ENCODE measurements at regions not wholly inside any gene's neighbourhood (a gene's known extent, or its start where the extent isn't known, plus 50 kb on each side); places are given as distances from the start of the nearest gene placed in this dataset.

- Histone ChIP-seq H3K27ac (ENCODE audit: low read depth in 1 of 2, low read length in 2 of 2) (no peak overlapping the region), H3K27me3 (ENCODE audit: control insufficient read depth in 4 of 4, insufficient read depth in 4 of 4, low read length in 3 of 4) (no peaks in the 10 kb centered on the region), H3K4me1 (ENCODE audit: control insufficient read depth in 4 of 4, insufficient read depth in 4 of 4, low read length in 3 of 4) (peaks cover 4 to 31% (median 12%) of the 10 kb centered on the region in 4 donors), H3K4me3 (ENCODE audit: low read depth in 1 of 3, low read length in 3 of 3) (no peak overlapping the region), H3K9me3 (ENCODE audit: control insufficient read depth in 4 of 4, low read length in 3 of 4) (no peaks in the 10 kb centered on the region), H3K9ac (ENCODE audit: low read depth in 1 of 2, low read length in 2 of 2) (no peak overlapping the region), H3K36me3 (ENCODE audit: control insufficient read depth in 4 of 4, insufficient read depth in 3 of 4, low read depth in 1 of 4, low read length in 3 of 4) (no peaks in the 10 kb centered on the region)
- DNase-seq (ENCODE audit: low spot score) = no peak
- WGBS = 74% methylated on average over 4 of the region's 4 CpGs
- no peak for TF ChIP-seq CTCF (IDR thresholded peaks at IDR 0.05; ENCODE audit: low read depth, low read length, missing input control)
Measured at GRCh38 chr2:215683295-215683694, 247.4 kb upstream of the FN1 start.

GRCh38 chr2:215681799-215682596, 246.1 kb upstream of the FN1 start:
- no peaks in the 10 kb centered on the region for H3K36me3 ChIP-seq (ENCODE audit: control insufficient read depth in 4 of 4, insufficient read depth in 3 of 4, low read depth in 1 of 4, low read length in 3 of 4)
- no peak overlapping the region for H3K9ac ChIP-seq (ENCODE audit: low read depth in 1 of 2, low read length in 2 of 2)
- no peaks in the 10 kb centered on the region for H3K9me3 ChIP-seq (ENCODE audit: control insufficient read depth in 4 of 4, low read length in 3 of 4)
- peaks cover 4 to 37% (median 18%) of the 10 kb centered on the region in 4 donors for H3K4me1 ChIP-seq (ENCODE audit: control insufficient read depth in 4 of 4, insufficient read depth in 4 of 4, low read length in 3 of 4)
- WGBS = 44% methylated on average over 4 of the region's 4 CpGs
- no peaks in the 10 kb centered on the region for H3K27me3 ChIP-seq (ENCODE audit: control insufficient read depth in 4 of 4, insufficient read depth in 4 of 4, low read length in 3 of 4)
- H3K4me3 ChIP-seq (ENCODE audit: low read depth in 1 of 3, low read length in 3 of 3) = peak overlapping the region in 2 of 3 donors; percentile 22
- peak; percentile 11 to 25 for TF ChIP-seq HNF4A (conservative IDR thresholded peaks at IDR 0.05)
- peak in 1 of 2 donors; percentile 8 for TF ChIP-seq JUND (IDR thresholded peaks at IDR 0.05)
- peak in 1 of 2 donors; percentile 5 for TF ChIP-seq RXRA (IDR thresholded peaks at IDR 0.05)
- TF ChIP-seq ZBTB33 (IDR thresholded peaks at IDR 0.05) = no peak
- TF ChIP-seq EGR1 (IDR thresholded peaks at IDR 0.05; ENCODE audit: low read depth in 2 of 2) = no peak
- TF ChIP-seq FOXA2 (IDR thresholded peaks at IDR 0.05) = peak; percentile 26
- no peak for TF ChIP-seq CTCF (IDR thresholded peaks at IDR 0.05; ENCODE audit: low read depth, low read length, missing input control)
- no peak for TF ChIP-seq NR2F2 (IDR thresholded peaks at IDR 0.05)
- TF ChIP-seq HNF4G (IDR thresholded peaks at IDR 0.05) = no peak
- no peak for TF ChIP-seq FOXA1 (IDR thresholded peaks at IDR 0.05)
- TF ChIP-seq ATF3 (IDR thresholded peaks at IDR 0.05) = no peak
- no peak for TF ChIP-seq TAF1 (conservative IDR thresholded peaks at IDR 0.05)
- no peak for TF ChIP-seq SP1 (IDR thresholded peaks at IDR 0.05)
- TF ChIP-seq YY1 (IDR thresholded peaks at IDR 0.05) = no peak
- TF ChIP-seq RAD21 (IDR thresholded peaks at IDR 0.05) = no peak
- no peak for TF ChIP-seq REST (IDR thresholded peaks at IDR 0.05)
- TF ChIP-seq MAX (IDR thresholded peaks at IDR 0.05) = no peak
- no peak for TF ChIP-seq GABPA (IDR thresholded peaks at IDR 0.05 in 1 of 2, conservative IDR thresholded peaks at IDR 0.05 in 1 of 2)
- DNase-seq (ENCODE audit: low spot score) = no peak
- H3K27ac ChIP-seq (ENCODE audit: low read depth in 1 of 2, low read length in 2 of 2) = peak overlapping the region; percentile 80 to 87

Data from liver (tissue), 8 donors.